SK-N-SH (cell line): ENCODE measurements at regions not wholly inside any gene's neighbourhood (a gene's known extent, or its start where the extent isn't known, plus 50 kb on each side); places are given as distances from the start of the nearest gene placed in this dataset.

Experiments used
- CTCF ChIA-PET: fragments of 300-600, 350-600 bp; formaldehyde crosslinking; extraction: SDS; loops from one replicate; lab custom pipeline; 2021; lab: Yijun Ruan, JAX
- POLR2A ChIA-PET: fragments of 350-600 bp; sonication (Branson Sonifier 250); formaldehyde crosslinking; extraction: SDS; loops from one replicate; lab custom pipeline; 2020; ENCODE audit warnings: antibody characterized with exemption, inconsistent platforms; lab: Yijun Ruan, JAX
- DNase-seq: peaks from one replicate; pipeline ENCODE4 v3.0.0; 2012
- H2AFZ ChIP-seq: fragments of 200-600 bp; sonication (generic); 2 replicates; pipeline ENCODE4 v1.8.1; 2016; ENCODE audit warnings: antibody characterized with exemption, mild to moderate bottlenecking, low read depth
- H3F3A ChIP-seq: fragments of 200-600 bp; sonication (generic); replicated peaks from 2 replicates; pipeline ENCODE3; 2016; ENCODE audit warnings: antibody characterized with exemption, mild to moderate bottlenecking; ENCODE audit not compliant: insufficient read depth
- H3K27ac ChIP-seq, 2 experiments: fragments of 200-500 bp in 1 of 2; fragments of 200-600 bp in 1 of 2; sonication (Bioruptor generic) in 1 of 2; sonication (generic), shearing (Covaris generic) in 1 of 2; 2 replicates each; pipeline versions ENCODE4 v1.5.1 to v1.6.1; 2014 to 2016; ENCODE audit warnings: low read depth in 2 of 2, inconsistent platforms in 1 of 2, low read length in 1 of 2, mild to moderate bottlenecking in 1 of 2, mixed read lengths in 1 of 2
- H3K27me3 ChIP-seq: fragments of 200-600 bp; sonication (generic), shearing (Covaris generic); 2 replicates; pipeline ENCODE4 v1.6.1; 2016; ENCODE audit warnings: mixed run types; ENCODE audit not compliant: insufficient read depth
- H3K36me3 ChIP-seq, 2 experiments: fragments of 200-500 bp in 1 of 2; fragments of 200-600 bp in 1 of 2; sonication (Bioruptor generic) in 1 of 2; sonication (generic) in 1 of 2; replicated peaks in 1 of 2; 2 replicates each; pipeline versions ENCODE3 to v1.5.1; 2014 to 2016; ENCODE audit warnings: low read length in 1 of 2, mild to moderate bottlenecking in 1 of 2; ENCODE audit not compliant: insufficient read depth in 2 of 2, control insufficient read depth in 1 of 2
- H3K4me1 ChIP-seq, 2 experiments: fragments of 200-500 bp in 1 of 2; fragments of 200-600 bp in 1 of 2; sonication (Bioruptor generic) in 1 of 2; sonication (generic), shearing (Covaris generic) in 1 of 2; 2 replicates each; pipeline versions ENCODE4 v1.5.1 to v1.6.1; 2014 to 2016; ENCODE audit warnings: low read depth in 1 of 2, low read length in 1 of 2, mixed run types in 1 of 2; ENCODE audit not compliant: insufficient read depth in 2 of 2, control insufficient read depth in 1 of 2
- H3K4me2 ChIP-seq: fragments of 200-600 bp; sonication (generic), shearing (Covaris generic); 2 replicates; pipeline ENCODE4 v1.6.1; 2017; ENCODE audit warnings: mixed run types
- H3K4me3 ChIP-seq, 2 experiments: fragments of 200-500 bp in 1 of 2; fragments of 200-600 bp in 1 of 2; sonication (Bioruptor generic) in 1 of 2; sonication (generic), shearing (Covaris generic) in 1 of 2; 2 replicates each; pipeline versions ENCODE4 v1.5.1 to v1.8.1; 2014 to 2016; ENCODE audit warnings: low read depth in 2 of 2, inconsistent platforms in 1 of 2, low read length in 1 of 2, mild to moderate bottlenecking in 1 of 2, mixed read lengths in 1 of 2, moderate library complexity in 1 of 2
- H3K79me2 ChIP-seq: fragments of 200-600 bp; sonication (generic); 2 replicates; pipeline ENCODE4 v1.8.1; 2017; ENCODE audit warnings: mild to moderate bottlenecking; ENCODE audit not compliant: insufficient read depth
- H3K9ac ChIP-seq: fragments of 200-600 bp; sonication (generic); 2 replicates; pipeline ENCODE4 v1.6.1; 2017; ENCODE audit warnings: mixed run types
- H3K9me2 ChIP-seq: fragments of 200-600 bp; sonication (generic); 2 replicates; pipeline ENCODE4 v1.6.1; 2017; ENCODE audit warnings: mixed run types
- H3K9me3 ChIP-seq: fragments of 200-600 bp; sonication (generic); 2 replicates; pipeline ENCODE4 v1.6.1; 2017; ENCODE audit warnings: mixed run types, mild to moderate bottlenecking, moderate library complexity
- H4K20me1 ChIP-seq: fragments of 200-600 bp; sonication (generic); 2 replicates; pipeline ENCODE4 v1.6.1; 2017; ENCODE audit warnings: mild to moderate bottlenecking, mixed run types; ENCODE audit not compliant: insufficient read depth
- CTCF ChIP-seq: fragments of 200-600 bp; sonication (generic); IDR thresholded peaks from 2 replicates; pipeline ENCODE4 v1.6.1; 2017; ENCODE audit warnings: antibody characterized with exemption, mild to moderate bottlenecking, moderate library complexity
- ELF1 ChIP-seq: IDR thresholded peaks from 2 replicates; pipeline ENCODE4 v1.4.0; 2012
- EP300 ChIP-seq, 2 experiments: IDR thresholded peaks; 2 replicates each; pipeline versions ENCODE4 v1.4.0 to v1.6.1; 2012; ENCODE audit warnings: borderline replicate concordance in 1 of 2, low read depth in 1 of 2, low read length in 1 of 2
- IRF3 ChIP-seq: fragments of 150-350 bp; IDR thresholded peaks from 2 replicates; pipeline ENCODE4 v1.6.1; 2016; ENCODE audit warnings: mild to moderate bottlenecking, low read depth, low read length
- MAX ChIP-seq: IDR thresholded peaks from 2 replicates; pipeline ENCODE4 v1.4.0; 2012; ENCODE audit warnings: low read depth
- MEF2A ChIP-seq: IDR thresholded peaks from 2 replicates; pipeline ENCODE4 v1.4.0; 2012; ENCODE audit warnings: low read depth, borderline replicate concordance
- POLR2AphosphoS5 ChIP-seq: IDR thresholded peaks from 2 replicates; pipeline ENCODE4 v1.6.1; 2012; ENCODE audit warnings: low read depth, low read length
- RCOR1 ChIP-seq: fragments of 150-350 bp; IDR thresholded peaks from 2 replicates; pipeline ENCODE4 v1.6.1; 2017; ENCODE audit warnings: antibody characterized with exemption, low read length
- RXRA ChIP-seq: IDR thresholded peaks from 2 replicates; pipeline ENCODE4 v1.4.0; 2012; ENCODE audit warnings: low read depth, mild to moderate bottlenecking, borderline replicate concordance
- SIN3A ChIP-seq: IDR thresholded peaks from 2 replicates; pipeline ENCODE4 v1.6.1; 2012; ENCODE audit warnings: low read depth, mild to moderate bottlenecking, low read length, moderate library complexity, borderline replicate concordance
- TCF12 ChIP-seq: IDR thresholded peaks from 2 replicates; pipeline ENCODE4 v1.4.0; 2012
- USF2 ChIP-seq: fragments of 150-350 bp; IDR thresholded peaks from 2 replicates; pipeline ENCODE4 v1.6.1; 2017; ENCODE audit warnings: antibody characterized with exemption, low read length, low read depth, borderline replicate concordance
- WGBS: methylation state at CpG from one replicate; pipeline ENCODE4 v1.1.6; 2017; ENCODE audit warnings: low lambda C conversion rate; 5-methylcytosine and 5-hydroxymethylcytosine counted together

- H3K27me3 ChIP-seq, result no peaks in the 10 kb centered on the region
Measured at GRCh38 chr6:67883500-67884366, 751.3 kb upstream of the ADGRB3 start.

GRCh38 chr6:67882436-67883311, 752.4 kb upstream of the ADGRB3 start:
- ChIA-PET CTCF (no interaction called here), POLR2A (no interaction called here)
- Histone ChIP-seq H2AFZ (no peak overlapping the region), H3K9me2 (no peaks in the 10 kb centered on the region), H3K9me3 (no peaks in the 10 kb centered on the region), H4K20me1 (no peaks in the 10 kb centered on the region), H3K9ac (no peak overlapping the region), H3K36me3 (no peaks in the 10 kb centered on the region), H3K4me1 (no peaks in the 10 kb centered on the region), H3K79me2 (no peaks in the 10 kb centered on the region), H3F3A (no peaks in the 10 kb centered on the region), H3K27me3 (no peaks in the 10 kb centered on the region), H3K27ac (no peak overlapping the region), H3K4me2 (no peak overlapping the region), H3K4me3 (no peak overlapping the region)
- no peak for DNase-seq
- TF ChIP-seq RXRA, result no peak
- no peak for TF ChIP-seq SIN3A
- no peak for TF ChIP-seq CTCF
- no peak for TF ChIP-seq TCF12
- no peak for TF ChIP-seq MEF2A
- no peak for TF ChIP-seq USF2
- 30% methylated on average over 5 of the region's 5 CpGs for WGBS

More at GRCh38 chr6:67883500-67884366, 751.3 kb upstream of the ADGRB3 start:
- Histone ChIP-seq H3K36me3 (no peaks in the 10 kb centered on the region), H3K9ac (no peak overlapping the region), H3K4me1 (no peaks in the 10 kb centered on the region), H3K27ac (no peak overlapping the region), H3K79me2 (no peaks in the 10 kb centered on the region), H3K9me3 (no peaks in the 10 kb centered on the region), H3K4me3 (no peak overlapping the region), H3K9me2 (no peaks in the 10 kb centered on the region), H4K20me1 (no peaks in the 10 kb centered on the region), H3K4me2 (no peak overlapping the region), H3F3A (no peaks in the 10 kb centered on the region), H2AFZ (no peak overlapping the region)
- CTCF ChIA-PET, result no interaction called here
- TF ChIP-seq MAX (no peak), RCOR1 (no peak), POLR2AphosphoS5 (no peak), EP300 (IDR thresholded peaks at IDR 0.05; ENCODE audit: borderline replicate concordance in 1 of 2, low read depth in 1 of 2, low read length in 1 of 2) (no peak), IRF3 (no peak), ELF1 (no peak)
- POLR2A ChIA-PET, result no interaction called here
- 47% methylated on average over 11 of the region's 11 CpGs for WGBS
- no peak for DNase-seq
